H9 (cell line): ENCODE measurements at regions not wholly inside any gene's neighbourhood (a gene's known extent, or its start where the extent isn't known, plus 50 kb on each side); places are given as distances from the start of the nearest gene placed in this dataset.

ENCODE experiments used
- DNase-seq: peaks from one replicate; pipeline ENCODE4 v3.0.0-alpha.2; 2017
- H2AFZ ChIP-seq: one replicate; pipeline ENCODE4 v1.6.1; 2013; ENCODE audit warnings: mild to moderate bottlenecking, low read length, control low read depth, moderate library complexity
- H2AK5ac ChIP-seq: 2 replicates; pipeline ENCODE4 v1.6.1; 2013; ENCODE audit warnings: low read length, control low read depth, mixed read lengths; ENCODE audit not compliant: insufficient read length
- H2BK120ac ChIP-seq: one replicate; pipeline ENCODE4 v1.6.1; 2013; ENCODE audit warnings: low read depth, mild to moderate bottlenecking, low read length, control low read depth, inconsistent platforms; ENCODE audit not compliant: poor library complexity, severe bottlenecking
- H2BK12ac ChIP-seq: 2 replicates; pipeline ENCODE4 v1.6.1; 2013; ENCODE audit warnings: low read length, control low read depth, mixed read lengths, low read depth; ENCODE audit not compliant: insufficient read length
- H2BK15ac ChIP-seq: 2 replicates; pipeline ENCODE4 v1.6.1; 2013; ENCODE audit warnings: low read depth, low read length, control low read depth
- H2BK20ac ChIP-seq: one replicate; pipeline ENCODE4 v1.6.1; 2013; ENCODE audit warnings: low read depth, mild to moderate bottlenecking, low read length, control low read depth, inconsistent platforms; ENCODE audit not compliant: poor library complexity, severe bottlenecking
- H2BK5ac ChIP-seq: 2 replicates; pipeline ENCODE4 v1.6.1; 2013; ENCODE audit warnings: low read length, control low read depth, mixed read lengths; ENCODE audit not compliant: insufficient read length
- H3K14ac ChIP-seq: 2 replicates; pipeline ENCODE4 v1.6.1; 2013; ENCODE audit warnings: low read length, control low read depth; ENCODE audit not compliant: insufficient read depth
- H3K18ac ChIP-seq: 2 replicates; pipeline ENCODE4 v1.6.1; 2013; ENCODE audit warnings: low read depth, mild to moderate bottlenecking, mixed read lengths, low read length, control low read depth; ENCODE audit not compliant: insufficient read length
- H3K23ac ChIP-seq: 2 replicates; pipeline ENCODE4 v1.6.1; 2013; ENCODE audit warnings: low read length, control low read depth, mixed read lengths, low read depth; ENCODE audit not compliant: insufficient read length
- H3K23me2 ChIP-seq: 2 replicates; pipeline ENCODE4 v1.6.1; 2013; ENCODE audit warnings: low read depth, mild to moderate bottlenecking, mixed read lengths, low read length, control low read depth; ENCODE audit not compliant: insufficient read length, poor library complexity, severe bottlenecking
- H3K27ac ChIP-seq: 2 replicates; pipeline ENCODE4 v1.5.1; 2013; ENCODE audit warnings: low read length, control low read depth, mixed read lengths, low read depth; ENCODE audit not compliant: insufficient read length
- H3K27me3 ChIP-seq: 2 replicates; pipeline ENCODE4 v1.6.1; 2013; ENCODE audit warnings: low read length, control low read depth, inconsistent platforms; ENCODE audit not compliant: insufficient read depth
- H3K4ac ChIP-seq: 2 replicates; pipeline ENCODE4 v1.6.1; 2013; ENCODE audit warnings: low read depth, mild to moderate bottlenecking, control low read depth, inconsistent platforms, low read length, moderate library complexity
- H3K4me1 ChIP-seq: 2 replicates; pipeline ENCODE4 v1.6.1; 2013; ENCODE audit warnings: low read length, control low read depth, inconsistent platforms; ENCODE audit not compliant: insufficient read depth
- H3K4me2 ChIP-seq: 2 replicates; pipeline ENCODE4 v1.6.1; 2013; ENCODE audit warnings: low read length, control low read depth, mixed read lengths; ENCODE audit not compliant: insufficient read length, insufficient read depth
- H3K56ac ChIP-seq: 2 replicates; pipeline ENCODE4 v1.6.1; 2013; ENCODE audit warnings: low read depth, mild to moderate bottlenecking, mixed read lengths, low read length, control low read depth; ENCODE audit not compliant: insufficient read length
- H3K79me1 ChIP-seq: 2 replicates; pipeline ENCODE4 v1.6.1; 2013; ENCODE audit warnings: low read depth, mild to moderate bottlenecking, moderate library complexity, low read length, control low read depth, inconsistent platforms; ENCODE audit not compliant: insufficient read depth, poor library complexity, severe bottlenecking
- H3K79me2 ChIP-seq: 2 replicates; pipeline ENCODE4 v1.6.1; 2013; ENCODE audit warnings: low read length, control low read depth, inconsistent platforms; ENCODE audit not compliant: insufficient read depth
- H3K9ac ChIP-seq: 2 replicates; pipeline ENCODE4 v1.6.1; 2013; ENCODE audit warnings: low read length, control low read depth, mixed read lengths; ENCODE audit not compliant: insufficient read length; ENCODE audit errors: extremely low read depth
- H3K9me3 ChIP-seq: one replicate; pipeline ENCODE4 v1.6.1; 2013; ENCODE audit warnings: low read depth, low read length, inconsistent platforms; ENCODE audit not compliant: control insufficient read depth
- H3T11ph ChIP-seq: one replicate; pipeline ENCODE4 v1.6.1; 2013; ENCODE audit warnings: mild to moderate bottlenecking, low read length, control low read depth, inconsistent platforms
- H4K20me1 ChIP-seq: one replicate; pipeline ENCODE4 v1.6.1; 2013; ENCODE audit not compliant: control insufficient read depth, insufficient read length, insufficient read depth
- H4K5ac ChIP-seq: 2 replicates; pipeline ENCODE4 v1.6.1; 2013; ENCODE audit warnings: low read depth, mild to moderate bottlenecking, mixed read lengths, low read length, control low read depth; ENCODE audit not compliant: insufficient read length
- H4K8ac ChIP-seq: replicated peaks from 2 replicates; pipeline ENCODE4 v1.6.1; 2013; ENCODE audit warnings: low read length, control low read depth, mixed read lengths, low read depth; ENCODE audit not compliant: insufficient read length
- H4K91ac ChIP-seq: 2 replicates; pipeline ENCODE4 v1.6.1; 2013; ENCODE audit warnings: low read depth, mild to moderate bottlenecking, moderate library complexity, mixed read lengths, low read length, control low read depth; ENCODE audit not compliant: insufficient read length
- H3K27ac Mint-ChIP-seq, 3 experiments: 2 replicates in 2 of 3; 3 replicates in 1 of 3; pipeline ENCODE4 v1.8.0; 2020 to 2021; ENCODE audit warnings: mixed read lengths in 3 of 3, mild to moderate bottlenecking in 1 of 3, moderate library complexity in 1 of 3
- H3K27me3 Mint-ChIP-seq: 2 replicates; pipeline ENCODE4 v1.8.0; 2021; ENCODE audit warnings: low read depth, mild to moderate bottlenecking, moderate library complexity, mixed read lengths
- H3K36me3 Mint-ChIP-seq, 3 experiments: 2 replicates in 2 of 3; 3 replicates in 1 of 3; pipeline ENCODE4 v1.8.0; 2020 to 2021; ENCODE audit warnings: low read depth in 3 of 3, mixed read lengths in 3 of 3; ENCODE audit not compliant: insufficient read depth in 1 of 3
- H3K4me1 Mint-ChIP-seq, 2 experiments: 2 replicates each; pipeline ENCODE4 v1.8.0; 2020; ENCODE audit warnings: mixed read lengths in 2 of 2
- H3K4me3 Mint-ChIP-seq, 2 experiments: 2 replicates in 1 of 2; 3 replicates in 1 of 2; pipeline ENCODE4 v1.8.0; 2020 to 2021; ENCODE audit warnings: mild to moderate bottlenecking in 2 of 2, mixed read lengths in 2 of 2, moderate library complexity in 1 of 2
- H3K9me3 Mint-ChIP-seq, 2 experiments: 2 replicates in 1 of 2; 3 replicates in 1 of 2; pipeline ENCODE4 v1.8.0; 2020; ENCODE audit warnings: mild to moderate bottlenecking in 2 of 2, mixed read lengths in 2 of 2, moderate library complexity in 1 of 2
- WGBS: extraction: QIAGEN DNeasy Blood & Tissue Kit; methylation state at CpG from one replicate; pipeline ENCODE4 v1.1.7; 2013; ENCODE audit warnings: missing lambda C conversion rate, low lambda C conversion rate, mixed read lengths; ENCODE audit not compliant: insufficient read length; ENCODE audit errors: extremely low coverage; 5-methylcytosine and 5-hydroxymethylcytosine counted together
- TF ChIP-seq, protein P1 (sequence below): fragments of 200-600 bp; sonication (generic); conservative IDR thresholded peaks from 3 replicates; pipeline ENCODE4 v1.8.0; 2021; ENCODE audit warnings: antibody characterized with exemption, mild to moderate bottlenecking

DNA sequence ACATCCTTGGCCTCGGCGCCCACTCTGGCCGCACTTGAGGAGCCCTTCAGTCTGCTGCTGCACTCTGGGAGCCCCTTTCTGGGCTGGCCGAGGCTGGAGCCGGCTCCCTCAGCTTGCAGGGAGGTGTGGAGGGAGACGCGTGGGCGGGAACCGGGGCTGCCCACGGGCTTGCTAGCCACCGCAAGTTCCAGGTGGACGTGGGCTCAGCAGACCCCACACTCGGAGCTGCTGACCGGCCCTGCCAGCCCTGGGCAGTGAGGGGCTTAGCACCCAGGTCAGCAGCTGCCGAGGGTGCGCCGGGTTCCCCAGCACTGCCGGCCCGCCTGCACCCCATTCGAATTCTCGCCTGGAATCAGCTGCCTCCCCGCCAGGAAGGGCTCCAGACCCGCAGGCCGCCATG lies 1892.3 kb upstream of the PCDH7 start:
- Mint-ChIP-seq H3K4me1 (no peaks in the 10 kb centered on the region), H3K27me3 (no peaks in the 10 kb centered on the region), H3K9me3 (peaks cover 3 to 5% of the 10 kb centered on the region in 2 experiments; a peak in 3 of 5 replicates), H3K4me3 (no peak overlapping the region), H3K27ac (no peak overlapping the region), H3K36me3 (peaks cover 0 to 5% (median 0%) of the 10 kb centered on the region in 3 experiments; a peak in 4 of 7 replicates)
- no peak overlapping the region for H3K56ac ChIP-seq
- H3K4me2 ChIP-seq = no peak overlapping the region
- H3K27me3 ChIP-seq = no peaks in the 10 kb centered on the region
- H2BK15ac ChIP-seq = no peak overlapping the region
- no peak overlapping the region for H3K18ac ChIP-seq
- H3K4me1 ChIP-seq = no peaks in the 10 kb centered on the region
- WGBS = no CpG with 5 or more reads among the region's 24 CpGs
- no peak for DNase-seq
- H3K27ac ChIP-seq = no peak overlapping the region
- no peaks in the 10 kb centered on the region for H4K20me1 ChIP-seq
- H4K5ac ChIP-seq = no peak overlapping the region
- no peak overlapping the region for H4K91ac ChIP-seq
- no peak overlapping the region for H2AFZ ChIP-seq
- H3T11ph ChIP-seq = no peak overlapping the region
- no peaks in the 10 kb centered on the region for H3K79me1 ChIP-seq
- no peaks in the 10 kb centered on the region for H3K9me3 ChIP-seq
- no peaks in the 10 kb centered on the region for H3K23me2 ChIP-seq
- H3K9ac ChIP-seq = no peak overlapping the region
- no peak overlapping the region for H3K14ac ChIP-seq
- H3K4ac ChIP-seq = no peak overlapping the region
- no peak overlapping the region for H2AK5ac ChIP-seq
- H2BK5ac ChIP-seq = no peak overlapping the region
- H3K23ac ChIP-seq = no peak overlapping the region
- H2BK120ac ChIP-seq = no peak overlapping the region
- H2BK12ac ChIP-seq = no peak overlapping the region
- no peaks in the 10 kb centered on the region for H3K79me2 ChIP-seq
- TF ChIP-seq, protein P1, sequence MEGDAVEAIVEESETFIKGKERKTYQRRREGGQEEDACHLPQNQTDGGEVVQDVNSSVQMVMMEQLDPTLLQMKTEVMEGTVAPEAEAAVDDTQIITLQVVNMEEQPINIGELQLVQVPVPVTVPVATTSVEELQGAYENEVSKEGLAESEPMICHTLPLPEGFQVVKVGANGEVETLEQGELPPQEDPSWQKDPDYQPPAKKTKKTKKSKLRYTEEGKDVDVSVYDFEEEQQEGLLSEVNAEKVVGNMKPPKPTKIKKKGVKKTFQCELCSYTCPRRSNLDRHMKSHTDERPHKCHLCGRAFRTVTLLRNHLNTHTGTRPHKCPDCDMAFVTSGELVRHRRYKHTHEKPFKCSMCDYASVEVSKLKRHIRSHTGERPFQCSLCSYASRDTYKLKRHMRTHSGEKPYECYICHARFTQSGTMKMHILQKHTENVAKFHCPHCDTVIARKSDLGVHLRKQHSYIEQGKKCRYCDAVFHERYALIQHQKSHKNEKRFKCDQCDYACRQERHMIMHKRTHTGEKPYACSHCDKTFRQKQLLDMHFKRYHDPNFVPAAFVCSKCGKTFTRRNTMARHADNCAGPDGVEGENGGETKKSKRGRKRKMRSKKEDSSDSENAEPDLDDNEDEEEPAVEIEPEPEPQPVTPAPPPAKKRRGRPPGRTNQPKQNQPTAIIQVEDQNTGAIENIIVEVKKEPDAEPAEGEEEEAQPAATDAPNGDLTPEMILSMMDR = no peak
- H2BK20ac ChIP-seq = no peak overlapping the region
- H4K8ac ChIP-seq = no peak overlapping the region
